Keratinocyte (primary cell): ENCODE measurements at regions not wholly inside any gene's neighbourhood (a gene's known extent, or its start where the extent isn't known, plus 50 kb on each side); places are given as distances from the start of the nearest gene placed in this dataset.
A peak's percentile ranks its signal among the peaks of the same experiment; 100 is the strongest.

Experiments used
- DNase-seq: peaks from one replicate; pipeline ENCODE4 v3.0.0-alpha.2; 2011; ENCODE audit warnings: low read depth, missing footprints, low spot score
- FAIRE-seq: peaks from 2 replicates; lab custom pipeline; 2011; peaks lifted over from hg19 to GRCh38; lab: Jason Lieb, UNC
- H2AFZ ChIP-seq: 2 replicates; pipeline ENCODE4 v1.6.0; 2012; ENCODE audit warnings: low read length, control low read depth, inconsistent platforms; ENCODE audit not compliant: control insufficient read depth
- H3K27ac ChIP-seq: 2 replicates; pipeline ENCODE4 v1.5.1; 2011; ENCODE audit warnings: low read length; ENCODE audit not compliant: control insufficient read depth, insufficient read depth
- H3K27me3 ChIP-seq: 3 replicates; pipeline ENCODE4 v1.6.0; 2011; ENCODE audit warnings: low read length; ENCODE audit not compliant: control insufficient read depth, insufficient read depth; ENCODE audit errors: extremely low read depth
- H3K36me3 ChIP-seq, 2 experiments: 2 replicates in 1 of 2; 3 replicates in 1 of 2; pipeline ENCODE4 v1.5.1; 2011; ENCODE audit warnings: low read length in 2 of 2, mild to moderate bottlenecking in 1 of 2; ENCODE audit not compliant: control insufficient read depth in 2 of 2, insufficient read depth in 2 of 2; ENCODE audit errors: extremely low read depth in 1 of 2
- H3K4me1 ChIP-seq: 3 replicates; pipeline ENCODE4 v1.5.1; 2011; ENCODE audit warnings: low read length; ENCODE audit not compliant: control insufficient read depth, insufficient read depth; ENCODE audit errors: extremely low read depth
- H3K4me2 ChIP-seq: 3 replicates; pipeline ENCODE4 v1.6.0; 2011; ENCODE audit warnings: low read depth, low read length; ENCODE audit not compliant: control insufficient read depth, insufficient read depth; ENCODE audit errors: extremely low read depth
- H3K4me3 ChIP-seq, 3 experiments: fragments of 200-600 bp in 1 of 3; sonication (generic) in 1 of 3; 2 replicates in 2 of 3; 3 replicates in 1 of 3; pipeline ENCODE4 v1.5.1; 2011 to 2016; ENCODE audit warnings: low read length in 3 of 3, mild to moderate bottlenecking in 3 of 3, control low read depth in 2 of 3, inconsistent platforms in 1 of 3, low read depth in 1 of 3, mixed read lengths in 1 of 3, mixed run types in 1 of 3, moderate library complexity in 1 of 3; ENCODE audit not compliant: control insufficient read depth in 2 of 3, insufficient read depth in 2 of 3; ENCODE audit errors: extremely low read depth in 1 of 3
- H3K79me2 ChIP-seq: 2 replicates; pipeline ENCODE4 v1.6.0; 2012; ENCODE audit warnings: low read length; ENCODE audit not compliant: control insufficient read depth, insufficient read depth
- H3K9ac ChIP-seq: 3 replicates; pipeline ENCODE4 v1.6.0; 2011; ENCODE audit warnings: low read length; ENCODE audit not compliant: control insufficient read depth, insufficient read depth; ENCODE audit errors: extremely low read depth
- H3K9me1 ChIP-seq: 3 replicates; pipeline ENCODE4 v1.6.0; 2011; ENCODE audit warnings: low read length; ENCODE audit not compliant: control insufficient read depth, insufficient read depth; ENCODE audit errors: extremely low read depth
- H3K9me3 ChIP-seq: 2 replicates; pipeline ENCODE4 v1.5.1; 2012; ENCODE audit warnings: low read depth, low read length; ENCODE audit not compliant: control insufficient read depth
- H4K20me1 ChIP-seq: 3 replicates; pipeline ENCODE4 v1.6.0; 2011; ENCODE audit warnings: low read length; ENCODE audit not compliant: control insufficient read depth, insufficient read depth; ENCODE audit errors: extremely low read depth
- CTCF ChIP-seq, 3 experiments: IDR thresholded peaks in 1 of 3; conservative IDR thresholded peaks in 1 of 3; optimal IDR thresholded peaks in 1 of 3; 2 replicates in 2 of 3; 3 replicates in 1 of 3; pipeline versions ENCODE3 to v1.5.1; 2011; ENCODE audit warnings: low read length in 3 of 3, mild to moderate bottlenecking in 3 of 3, moderate library complexity in 2 of 3, control low read depth in 1 of 3, inconsistent platforms in 1 of 3; ENCODE audit not compliant: insufficient read depth in 2 of 3; ENCODE audit errors: extremely low read depth in 1 of 3
- EZH2 ChIP-seq: IDR thresholded peaks from one replicate; pipeline ENCODE4 v1.6.1; 2012; ENCODE audit warnings: inconsistent platforms, mild to moderate bottlenecking, low read length, moderate library complexity
- dilution Hi-C: fragments of 300-500 bp; cut with MboI; formaldehyde crosslinking; loops from one replicate; pipeline ENCODE4 v1.7.0; 2020; ENCODE audit warnings: low sequenced_read_pairs; ENCODE audit not compliant: extremely low pct_ligation_motif_present

- Histone ChIP-seq H3K79me2 (no peaks in the 10 kb centered on the region), H3K9me1 (no peaks in the 10 kb centered on the region), H3K9me3 (no peaks in the 10 kb centered on the region), H4K20me1 (no peaks in the 10 kb centered on the region), H2AFZ (no peak overlapping the region), H3K4me2 (no peak overlapping the region), H3K36me3 (no peaks in the 10 kb centered on the region), H3K4me1 (peaks cover 10% of the 10 kb centered on the region), H3K27me3 (no peaks in the 10 kb centered on the region), H3K9ac (no peak overlapping the region), H3K27ac (no peak overlapping the region), H3K4me3 (no peak overlapping the region)
- DNase-seq (no peak), FAIRE-seq (no peak)
- dilution Hi-C loops, result no loop called here
- no peak for TF ChIP-seq CTCF (optimal IDR thresholded peaks at IDR 0.05 in 1 of 3, IDR thresholded peaks at IDR 0.05 in 1 of 3, conservative IDR thresholded peaks at IDR 0.05 in 1 of 3; ENCODE audit: extremely low read depth in 1 of 3, insufficient read depth in 2 of 3, low read length in 3 of 3)
- no peak for TF ChIP-seq EZH2
Measured at GRCh38 chr6:16058201-16058928, 70.5 kb upstream of the MYLIP start.

GRCh38 chr6:16057446-16057845, 71.4 kb upstream of the MYLIP start:
- FAIRE-seq (peak; percentile 87), DNase-seq (no peak)
- Histone ChIP-seq H3K9me1 (no peaks in the 10 kb centered on the region), H3K4me2 (no peak overlapping the region), H3K36me3 (no peaks in the 10 kb centered on the region), H2AFZ (peak overlapping the region; percentile 31), H4K20me1 (no peaks in the 10 kb centered on the region), H3K79me2 (no peaks in the 10 kb centered on the region), H3K27ac (no peak overlapping the region), H3K4me3 (no peak overlapping the region), H3K9ac (no peak overlapping the region), H3K9me3 (no peaks in the 10 kb centered on the region), H3K4me1 (peaks cover 10% of the 10 kb centered on the region), H3K27me3 (no peaks in the 10 kb centered on the region)
- TF ChIP-seq CTCF (optimal IDR thresholded peaks at IDR 0.05 in 1 of 3, IDR thresholded peaks at IDR 0.05 in 1 of 3, conservative IDR thresholded peaks at IDR 0.05 in 1 of 3; ENCODE audit: extremely low read depth in 1 of 3, insufficient read depth in 2 of 3, low read length in 3 of 3), result no peak
- TF ChIP-seq EZH2, result no peak
- dilution Hi-C loops, result no loop called here
